ENCODE measurements at regions not wholly inside any gene's neighbourhood (a gene's known extent, or its start where the extent isn't known, plus 50 kb on each side); places are given as distances from the start of the nearest gene placed in this dataset.

DNA sequence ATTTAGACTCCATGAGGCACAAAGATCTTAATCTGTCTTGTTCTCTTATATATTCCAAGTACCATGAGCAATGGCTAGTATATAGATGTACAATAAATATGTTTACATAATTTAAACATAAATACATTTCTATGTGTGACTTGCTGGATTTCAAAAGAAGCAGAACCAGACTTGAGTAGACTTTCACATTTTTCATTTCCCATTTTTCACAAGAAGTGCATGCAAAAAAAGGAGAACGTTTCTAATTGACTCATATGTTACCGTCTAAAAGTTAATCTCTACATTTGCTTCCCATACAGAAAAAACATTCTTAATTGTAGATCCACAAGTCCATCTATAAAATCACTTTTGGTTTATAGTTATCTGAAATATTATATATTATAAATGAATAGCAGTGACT lies 256.5 kb upstream of the USP15 start:
- TF ChIP-seq, protein P1, sequence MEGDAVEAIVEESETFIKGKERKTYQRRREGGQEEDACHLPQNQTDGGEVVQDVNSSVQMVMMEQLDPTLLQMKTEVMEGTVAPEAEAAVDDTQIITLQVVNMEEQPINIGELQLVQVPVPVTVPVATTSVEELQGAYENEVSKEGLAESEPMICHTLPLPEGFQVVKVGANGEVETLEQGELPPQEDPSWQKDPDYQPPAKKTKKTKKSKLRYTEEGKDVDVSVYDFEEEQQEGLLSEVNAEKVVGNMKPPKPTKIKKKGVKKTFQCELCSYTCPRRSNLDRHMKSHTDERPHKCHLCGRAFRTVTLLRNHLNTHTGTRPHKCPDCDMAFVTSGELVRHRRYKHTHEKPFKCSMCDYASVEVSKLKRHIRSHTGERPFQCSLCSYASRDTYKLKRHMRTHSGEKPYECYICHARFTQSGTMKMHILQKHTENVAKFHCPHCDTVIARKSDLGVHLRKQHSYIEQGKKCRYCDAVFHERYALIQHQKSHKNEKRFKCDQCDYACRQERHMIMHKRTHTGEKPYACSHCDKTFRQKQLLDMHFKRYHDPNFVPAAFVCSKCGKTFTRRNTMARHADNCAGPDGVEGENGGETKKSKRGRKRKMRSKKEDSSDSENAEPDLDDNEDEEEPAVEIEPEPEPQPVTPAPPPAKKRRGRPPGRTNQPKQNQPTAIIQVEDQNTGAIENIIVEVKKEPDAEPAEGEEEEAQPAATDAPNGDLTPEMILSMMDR (IDR thresholded peaks at IDR 0.05): no peak
- TF ChIP-seq POLR2A (IDR thresholded peaks at IDR 0.05): no peak

Data from right lobe of liver (tissue), 4 donors.